Mucosa of stomach (tissue), 1 donor: ENCODE measurements at regions not wholly inside any gene's neighbourhood (a gene's known extent, or its start where the extent isn't known, plus 50 kb on each side); places are given as distances from the start of the nearest gene placed in this dataset.

Experiments used
- H3K27me3 ChIP-seq: one replicate; pipeline ENCODE4 v1.7.0; 2013; ENCODE audit warnings: mild to moderate bottlenecking, low read length; ENCODE audit not compliant: control insufficient read depth, insufficient read depth
- H3K36me3 ChIP-seq: one replicate; pipeline ENCODE4 v1.7.0; 2013; ENCODE audit warnings: low read length; ENCODE audit not compliant: control insufficient read depth, insufficient read depth
- H3K4me1 ChIP-seq: one replicate; pipeline ENCODE4 v1.7.0; 2013; ENCODE audit warnings: mild to moderate bottlenecking, low read length; ENCODE audit not compliant: control insufficient read depth, insufficient read depth
- H3K4me3 ChIP-seq: one replicate; pipeline ENCODE4 v1.7.0; 2013; ENCODE audit warnings: low read length
- H3K9ac ChIP-seq: one replicate; pipeline ENCODE4 v1.7.0; 2013; ENCODE audit warnings: mild to moderate bottlenecking, low read length, moderate library complexity
- H3K9me3 ChIP-seq: one replicate; pipeline ENCODE4 v1.7.0; 2013; ENCODE audit warnings: mild to moderate bottlenecking, low read length, moderate library complexity; ENCODE audit not compliant: control insufficient read depth
- donor health status: Pancreatic carcinoma.

DNA sequence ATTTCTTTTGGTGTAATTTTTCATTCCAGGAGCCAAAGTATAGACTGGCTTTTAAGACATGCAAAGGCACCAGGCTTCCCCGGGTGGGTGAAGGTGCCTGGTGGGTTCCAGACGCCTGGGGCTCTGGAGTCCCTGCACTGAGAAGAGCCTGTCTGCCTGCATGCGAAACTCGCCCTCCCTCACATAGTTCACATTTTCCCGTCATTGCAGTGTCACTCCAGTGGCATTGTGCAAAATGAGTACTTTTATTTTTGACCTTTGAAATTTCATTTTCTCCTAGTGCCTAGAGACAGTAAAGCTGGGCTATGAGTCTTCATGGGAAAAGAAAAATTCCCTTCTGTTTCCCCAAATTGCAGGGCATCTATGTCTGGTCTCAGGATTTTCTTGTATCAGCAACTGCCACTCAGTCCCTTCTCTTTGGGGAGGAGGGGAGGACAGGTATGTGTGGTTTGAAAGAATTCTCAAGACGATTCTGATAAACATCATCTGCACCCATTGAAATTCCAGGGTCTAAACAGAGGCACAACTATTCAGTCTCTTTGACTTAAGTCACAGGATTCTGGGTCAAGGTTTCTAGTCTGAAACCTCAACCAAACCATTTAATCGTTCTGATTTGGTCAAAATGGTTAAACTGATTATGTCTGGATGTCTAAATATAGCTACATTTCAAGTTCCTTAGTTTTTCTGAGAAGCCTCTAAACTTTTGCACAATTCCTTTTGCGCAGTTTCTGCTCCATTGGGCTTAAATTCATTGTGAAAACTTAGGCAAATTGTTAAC lies 107.8 kb downstream of the CYP26A1 start:
- no peak overlapping the region for H3K9ac ChIP-seq
- no peaks in the 10 kb centered on the region for H3K27me3 ChIP-seq
- H3K4me3 ChIP-seq, result no peak overlapping the region
- no peaks in the 10 kb centered on the region for H3K4me1 ChIP-seq
- H3K9me3 ChIP-seq, result no peaks in the 10 kb centered on the region
- H3K36me3 ChIP-seq, result no peaks in the 10 kb centered on the region

DNA sequence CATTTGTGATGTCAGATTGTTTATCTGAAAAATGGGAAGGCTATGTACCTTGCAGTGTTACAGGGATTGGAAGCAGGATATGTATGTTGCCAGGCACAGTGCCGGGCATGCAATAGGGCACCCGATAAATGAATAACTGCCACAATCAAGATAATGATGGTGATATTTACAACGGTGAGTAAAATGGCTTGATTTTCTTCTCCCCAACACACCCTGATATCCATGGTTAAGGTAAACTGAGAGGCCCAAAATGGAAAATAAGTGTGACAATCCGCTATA lies 108.3 kb downstream of the CYP26A1 start:
- Histone ChIP-seq H3K27me3 (no peaks in the 10 kb centered on the region), H3K36me3 (no peaks in the 10 kb centered on the region), H3K4me3 (no peak overlapping the region), H3K4me1 (no peaks in the 10 kb centered on the region), H3K9me3 (no peaks in the 10 kb centered on the region), H3K9ac (no peak overlapping the region)

DNA sequence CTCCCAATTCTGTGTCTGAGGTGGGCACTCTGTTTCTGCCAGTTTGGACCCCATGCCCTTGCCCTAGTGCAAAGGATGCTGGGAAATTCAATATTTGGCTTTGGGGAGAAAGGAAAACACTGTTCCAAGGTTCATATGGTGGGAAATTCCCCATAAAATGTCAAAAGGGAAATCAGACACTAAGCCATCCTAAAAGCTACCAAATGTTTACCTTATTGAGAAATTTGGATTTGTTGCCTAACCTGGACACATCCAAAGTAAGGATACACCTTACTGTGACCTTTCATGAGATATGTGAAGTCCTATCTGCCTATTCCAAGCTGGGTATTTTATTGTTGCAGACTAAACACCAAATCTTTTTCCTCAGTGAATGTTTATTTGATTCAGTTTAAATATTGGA lies 109.1 kb downstream of the CYP26A1 start:
- Histone ChIP-seq H3K4me1 (no peaks in the 10 kb centered on the region), H3K27me3 (no peaks in the 10 kb centered on the region), H3K9me3 (no peaks in the 10 kb centered on the region), H3K9ac (no peak overlapping the region), H3K36me3 (no peaks in the 10 kb centered on the region), H3K4me3 (no peak overlapping the region)

DNA sequence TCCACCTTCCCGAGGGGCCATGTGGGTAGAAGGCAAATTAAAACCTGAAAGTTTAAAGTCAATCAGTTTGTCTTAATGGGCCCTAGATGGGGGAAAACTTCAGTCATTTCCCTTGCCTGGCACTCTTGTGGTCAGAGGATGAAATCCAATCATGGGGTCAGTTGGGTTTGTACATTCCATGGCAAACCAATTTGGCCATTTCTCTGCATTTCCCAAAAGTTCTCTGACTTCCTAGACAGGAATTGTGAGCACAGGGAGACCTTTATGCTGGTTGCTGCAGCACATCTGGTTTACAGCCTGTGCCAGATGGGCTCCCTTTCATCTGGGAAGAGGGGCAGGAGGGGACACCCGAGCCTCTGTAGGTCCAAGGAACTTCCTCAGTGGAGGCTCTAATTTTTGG lies 113.0 kb downstream of the CYP26A1 start:
- Histone ChIP-seq H3K9ac (no peak overlapping the region), H3K4me1 (peaks cover 20% of the 10 kb centered on the region), H3K4me3 (no peak overlapping the region), H3K9me3 (no peaks in the 10 kb centered on the region), H3K27me3 (no peaks in the 10 kb centered on the region), H3K36me3 (no peaks in the 10 kb centered on the region)

DNA sequence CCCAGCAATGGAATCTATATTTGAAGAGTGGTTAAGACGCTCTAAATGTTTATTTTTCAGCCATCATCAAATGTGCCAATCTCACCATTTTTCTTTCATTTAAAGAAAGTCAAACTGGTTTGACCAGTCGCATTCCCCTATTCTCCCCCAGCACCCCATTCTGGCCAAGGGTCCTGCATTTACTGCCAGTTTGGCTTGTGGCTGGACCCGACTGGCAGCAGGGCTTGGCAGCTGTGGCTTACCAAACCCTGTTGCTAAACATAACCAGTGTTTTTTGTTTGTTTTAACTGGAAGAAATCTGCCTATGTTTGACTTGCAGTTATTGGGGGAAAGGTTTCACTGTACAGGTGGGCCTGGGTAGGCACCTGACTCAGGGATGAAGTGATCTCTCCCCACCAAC lies 116.3 kb downstream of the CYP26A1 start:
- H3K36me3 ChIP-seq, result no peaks in the 10 kb centered on the region
- H3K4me3 ChIP-seq, result no peak overlapping the region
- H3K4me1 ChIP-seq, result peaks cover 20% of the 10 kb centered on the region
- no peaks in the 10 kb centered on the region for H3K27me3 ChIP-seq
- no peaks in the 10 kb centered on the region for H3K9me3 ChIP-seq
- no peak overlapping the region for H3K9ac ChIP-seq

DNA sequence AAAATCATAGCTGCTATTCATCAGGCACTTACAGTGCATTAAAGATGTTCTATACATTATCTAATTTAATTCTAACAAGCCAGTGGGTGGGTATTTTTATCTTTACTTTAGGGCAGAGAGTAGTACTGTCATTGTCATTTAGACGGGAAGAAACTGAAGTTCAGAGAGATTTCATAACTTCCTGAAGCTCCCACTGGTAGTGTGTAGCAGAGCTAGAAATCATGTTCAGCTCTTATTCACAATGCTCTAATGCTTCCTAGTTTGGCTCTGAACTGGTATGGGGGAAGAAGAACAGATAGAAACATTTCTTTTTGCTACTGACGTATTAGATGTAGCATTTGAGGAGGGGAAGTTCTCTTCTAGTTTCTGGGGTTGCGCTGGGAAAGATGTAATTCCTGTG lies 116.7 kb downstream of the CYP26A1 start:
- Histone ChIP-seq H3K9me3 (no peaks in the 10 kb centered on the region), H3K4me3 (no peak overlapping the region), H3K27me3 (no peaks in the 10 kb centered on the region), H3K9ac (no peak overlapping the region), H3K36me3 (no peaks in the 10 kb centered on the region), H3K4me1 (peaks cover 20% of the 10 kb centered on the region)

DNA sequence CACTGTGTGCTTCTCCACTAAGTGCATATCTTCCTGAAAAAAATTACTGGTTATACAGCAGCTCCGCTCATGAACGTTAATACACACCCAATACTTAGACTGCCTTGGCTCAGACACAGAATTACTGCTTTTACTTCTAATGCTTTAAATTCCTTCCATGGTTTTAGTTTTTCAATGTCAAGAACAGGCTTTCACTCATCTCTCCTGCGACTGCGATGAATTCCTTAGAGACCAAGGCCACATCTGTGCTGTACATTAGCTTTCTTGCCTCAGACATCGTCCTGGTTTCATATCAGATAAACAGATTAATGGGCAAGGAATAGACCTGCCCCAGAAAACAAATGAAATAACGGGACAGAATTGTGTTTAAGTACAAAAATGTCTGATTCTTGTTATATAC lies 120.2 kb downstream of the CYP26A1 start:
- Histone ChIP-seq H3K4me3 (no peak overlapping the region), H3K9ac (no peak overlapping the region), H3K9me3 (no peaks in the 10 kb centered on the region), H3K36me3 (no peaks in the 10 kb centered on the region), H3K4me1 (peaks cover 17% of the 10 kb centered on the region), H3K27me3 (no peaks in the 10 kb centered on the region)

DNA sequence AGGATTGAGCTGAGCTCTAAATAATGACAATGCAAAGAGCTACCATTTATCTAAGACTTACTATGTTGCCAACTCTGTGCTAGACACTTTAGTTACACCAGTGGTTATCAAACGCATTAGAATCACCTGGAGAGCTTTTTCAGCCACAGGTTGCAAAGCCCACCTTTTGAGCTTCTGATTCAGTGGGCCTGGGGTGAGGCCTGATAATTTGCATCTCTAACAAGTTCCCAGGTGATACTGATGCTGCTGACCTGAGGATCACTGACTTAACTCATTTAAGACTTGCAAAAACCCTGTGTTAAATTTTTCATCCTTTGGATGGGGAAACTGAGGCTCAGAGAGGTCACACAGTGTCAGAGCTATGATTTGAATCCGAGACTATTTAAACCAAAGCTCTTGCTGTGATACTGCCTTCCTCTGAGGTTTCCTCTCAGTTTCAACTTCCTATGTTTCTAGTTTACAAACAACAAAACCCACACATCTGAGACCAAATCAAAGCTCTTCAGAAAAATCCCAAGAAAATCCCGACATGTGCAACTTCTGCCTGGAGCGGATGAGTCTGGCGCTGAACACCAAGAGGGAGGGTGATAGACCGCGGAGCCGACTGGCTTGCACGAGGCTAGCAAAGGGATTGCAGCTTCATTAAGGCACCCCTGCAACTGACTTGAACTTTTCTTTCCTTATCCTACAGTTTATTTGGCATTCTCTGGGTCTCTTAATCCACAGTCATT lies 124.9 kb downstream of the CYP26A1 start:
- H3K4me3 ChIP-seq, result peak overlapping the region; percentile 4
- no peaks in the 10 kb centered on the region for H3K36me3 ChIP-seq
- peak overlapping the region; percentile 62 for H3K9ac ChIP-seq
- H3K27me3 ChIP-seq, result no peaks in the 10 kb centered on the region
- H3K9me3 ChIP-seq, result no peaks in the 10 kb centered on the region
- peaks cover 10% of the 10 kb centered on the region for H3K4me1 ChIP-seq

DNA sequence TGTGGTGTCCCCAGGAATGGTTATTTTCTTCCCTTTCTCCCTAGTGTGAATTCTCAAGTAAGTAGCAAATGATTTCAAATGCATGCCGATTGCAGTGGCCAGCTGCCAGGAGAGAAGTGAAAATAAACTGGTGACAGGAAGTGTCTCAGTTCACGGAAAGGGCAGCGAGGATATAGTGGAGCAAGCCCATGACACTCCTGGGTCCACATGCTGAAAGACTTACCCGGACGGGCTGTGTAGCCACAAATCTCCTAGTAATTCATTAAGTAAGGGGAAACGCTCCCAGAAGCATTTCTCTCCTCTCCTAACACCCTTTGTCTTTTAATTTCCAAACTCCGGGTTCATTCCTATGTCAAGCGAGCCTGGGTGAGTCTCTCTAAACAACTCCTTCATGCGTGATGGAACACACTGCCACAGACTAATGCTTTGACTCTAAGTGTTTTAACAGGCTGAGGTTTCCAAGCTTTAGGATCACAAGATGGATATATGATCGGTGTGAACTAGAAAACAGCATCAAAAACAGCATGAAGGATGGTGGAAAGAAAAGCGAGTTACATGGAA lies 125.6 kb downstream of the CYP26A1 start:
- Histone ChIP-seq H3K4me3 (peak overlapping the region; percentile 4), H3K36me3 (no peaks in the 10 kb centered on the region), H3K4me1 (peaks cover 10% of the 10 kb centered on the region), H3K9ac (peak overlapping the region; percentile 62), H3K27me3 (no peaks in the 10 kb centered on the region), H3K9me3 (no peaks in the 10 kb centered on the region)

DNA sequence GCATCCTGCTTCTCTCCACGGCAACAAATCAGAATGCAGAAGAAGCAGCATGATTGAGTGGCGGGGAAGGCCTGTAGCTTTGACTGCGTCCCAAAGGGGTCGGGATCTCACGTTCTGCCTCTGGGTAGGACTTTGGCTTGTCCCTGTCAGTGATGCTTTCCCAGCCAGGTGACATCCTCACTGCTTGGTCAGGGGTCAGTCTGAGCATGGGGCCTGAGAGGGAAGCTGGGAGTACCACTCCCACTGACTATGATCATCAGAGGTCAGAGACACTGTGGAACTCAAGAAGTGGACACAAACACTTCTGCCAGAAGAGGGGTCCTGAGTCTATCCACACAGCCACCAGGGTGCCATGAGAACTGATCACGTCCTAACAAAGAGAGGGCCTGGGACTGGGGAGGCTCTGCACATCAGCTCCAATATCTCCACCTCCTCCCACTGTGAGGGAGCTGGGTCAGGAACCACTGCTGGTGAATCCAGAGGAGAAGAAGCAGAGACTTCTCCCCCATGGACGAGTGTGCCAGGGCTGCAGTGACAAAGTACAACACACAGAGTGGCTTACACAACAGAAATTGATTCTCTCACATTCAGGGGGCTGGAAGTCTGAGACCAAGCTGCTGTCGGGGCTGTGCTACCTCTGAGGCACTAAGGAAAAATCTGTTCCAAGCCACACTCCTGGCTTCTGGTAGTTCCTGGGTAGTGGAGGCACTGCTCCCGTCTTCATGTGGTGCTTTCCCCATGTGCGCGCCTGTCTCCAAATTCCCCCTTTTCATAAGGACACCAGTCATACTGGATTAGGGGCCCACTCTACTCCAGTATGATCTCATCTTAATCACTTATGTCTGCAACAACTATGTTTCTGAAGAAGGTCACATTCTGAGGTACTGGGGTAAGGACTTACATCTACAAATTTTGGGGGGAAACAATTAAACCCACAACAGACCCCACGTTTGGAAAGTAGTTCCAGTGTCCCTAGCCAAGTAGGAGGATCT lies 131.1 kb downstream of the CYP26A1 start:
- H3K4me1 ChIP-seq, result no peaks in the 10 kb centered on the region
- H3K36me3 ChIP-seq, result no peaks in the 10 kb centered on the region
- H3K9me3 ChIP-seq, result no peaks in the 10 kb centered on the region
- no peaks in the 10 kb centered on the region for H3K27me3 ChIP-seq
- H3K4me3 ChIP-seq, result no peak overlapping the region
- no peak overlapping the region for H3K9ac ChIP-seq

DNA sequence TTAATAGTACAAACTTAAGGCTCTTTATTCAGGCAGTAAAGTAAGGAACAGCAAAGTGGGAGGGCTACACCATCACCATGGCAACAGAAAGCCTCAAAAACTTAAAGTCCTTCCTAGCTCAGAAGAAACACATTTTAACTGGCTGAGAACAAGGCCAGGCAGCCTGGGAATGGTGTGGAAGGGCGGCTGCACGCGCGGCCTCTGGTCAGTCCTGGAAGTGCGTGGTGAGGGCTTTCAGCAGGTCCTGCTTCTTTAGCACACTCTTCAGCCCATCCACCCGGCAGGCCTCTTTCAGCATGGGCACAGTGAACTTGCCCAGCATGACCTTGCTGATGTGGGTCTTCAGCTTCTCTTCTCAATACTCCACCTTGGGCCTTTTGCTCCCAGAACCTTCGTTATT lies 133.0 kb downstream of the CYP26A1 start:
- no peaks in the 10 kb centered on the region for H3K36me3 ChIP-seq
- H3K4me1 ChIP-seq, result no peaks in the 10 kb centered on the region
- no peak overlapping the region for H3K9ac ChIP-seq
- no peaks in the 10 kb centered on the region for H3K27me3 ChIP-seq
- H3K9me3 ChIP-seq, result no peaks in the 10 kb centered on the region
- H3K4me3 ChIP-seq, result no peak overlapping the region
